ENCODE measurements at regions not wholly inside any gene's neighbourhood (a gene's known extent, or its start where the extent isn't known, plus 50 kb on each side); places are given as distances from the start of the nearest gene placed in this dataset.

DNA sequence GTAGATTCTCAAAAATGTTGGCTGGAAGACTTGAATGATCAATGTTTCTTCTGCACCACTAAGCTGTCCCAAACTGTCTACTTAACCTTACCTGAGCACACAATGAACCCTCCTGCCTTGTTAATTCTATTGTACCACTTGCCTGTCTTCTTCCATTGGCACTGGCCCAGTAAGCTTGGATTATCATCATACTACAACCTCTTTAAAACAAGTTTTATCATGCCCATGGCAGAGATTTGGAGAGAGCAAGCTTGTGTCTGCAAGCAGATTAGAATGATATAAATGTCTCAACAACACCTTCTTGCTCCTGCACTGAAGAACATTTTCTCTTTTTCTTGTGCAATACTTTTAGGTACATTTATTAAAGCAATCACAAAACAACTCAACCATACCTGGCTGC is 74.0 kb upstream of the VMA21 start:
- TF ChIP-seq EZH2 (IDR thresholded peaks at IDR 0.05; ENCODE audit: low read depth), result no peak
- TF ChIP-seq, protein P1, sequence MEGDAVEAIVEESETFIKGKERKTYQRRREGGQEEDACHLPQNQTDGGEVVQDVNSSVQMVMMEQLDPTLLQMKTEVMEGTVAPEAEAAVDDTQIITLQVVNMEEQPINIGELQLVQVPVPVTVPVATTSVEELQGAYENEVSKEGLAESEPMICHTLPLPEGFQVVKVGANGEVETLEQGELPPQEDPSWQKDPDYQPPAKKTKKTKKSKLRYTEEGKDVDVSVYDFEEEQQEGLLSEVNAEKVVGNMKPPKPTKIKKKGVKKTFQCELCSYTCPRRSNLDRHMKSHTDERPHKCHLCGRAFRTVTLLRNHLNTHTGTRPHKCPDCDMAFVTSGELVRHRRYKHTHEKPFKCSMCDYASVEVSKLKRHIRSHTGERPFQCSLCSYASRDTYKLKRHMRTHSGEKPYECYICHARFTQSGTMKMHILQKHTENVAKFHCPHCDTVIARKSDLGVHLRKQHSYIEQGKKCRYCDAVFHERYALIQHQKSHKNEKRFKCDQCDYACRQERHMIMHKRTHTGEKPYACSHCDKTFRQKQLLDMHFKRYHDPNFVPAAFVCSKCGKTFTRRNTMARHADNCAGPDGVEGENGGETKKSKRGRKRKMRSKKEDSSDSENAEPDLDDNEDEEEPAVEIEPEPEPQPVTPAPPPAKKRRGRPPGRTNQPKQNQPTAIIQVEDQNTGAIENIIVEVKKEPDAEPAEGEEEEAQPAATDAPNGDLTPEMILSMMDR (conservative IDR thresholded peaks at IDR 0.05), result no peak

Data from PC-9 (cell line).